GM12864 (cell line): ENCODE measurements at regions not wholly inside any gene's neighbourhood (a gene's known extent, or its start where the extent isn't known, plus 50 kb on each side); places are given as distances from the start of the nearest gene placed in this dataset.

Source experiments
- DNase-seq: peaks from one replicate; pipeline ENCODE4 v3.0.0-alpha.2; 2011; ENCODE audit warnings: low read depth
- H3K4me3 ChIP-seq: 2 replicates; pipeline ENCODE4 v1.5.1; 2011; ENCODE audit warnings: mild to moderate bottlenecking, low read depth, low read length, control low read depth
- TF ChIP-seq, protein P1 (sequence below): IDR thresholded peaks from 2 replicates; pipeline ENCODE4 v1.5.1; 2011; ENCODE audit warnings: low read depth, mild to moderate bottlenecking, moderate library complexity, low read length, control low read depth, inconsistent platforms; ENCODE audit errors: missing control alignments

DNA sequence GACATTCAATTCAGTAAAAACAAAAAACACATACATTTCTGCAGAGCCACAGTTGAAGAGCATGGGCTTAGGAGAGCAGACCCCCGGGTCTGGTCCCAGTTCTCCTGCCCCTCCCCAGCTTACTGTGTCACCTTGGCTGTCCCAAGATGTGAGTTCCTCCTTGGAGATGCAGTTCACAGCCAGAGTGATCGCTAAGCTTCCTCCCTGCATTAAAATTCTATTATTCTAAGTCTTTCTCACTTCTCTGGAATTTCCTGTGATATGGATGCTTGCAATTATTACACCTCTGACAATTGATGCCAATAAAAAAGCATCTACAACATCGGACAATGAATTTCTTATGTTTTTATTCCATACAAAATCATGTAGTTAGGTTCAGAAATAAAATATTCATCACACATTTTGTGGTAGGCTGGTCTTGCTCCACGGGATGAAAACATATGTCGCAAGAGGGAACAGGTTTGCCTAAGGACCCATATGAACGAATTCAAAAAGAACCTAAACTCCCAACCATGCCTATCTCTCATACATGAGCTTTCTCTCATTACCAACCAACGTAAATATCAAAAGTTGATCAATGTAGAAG lies 328.5 kb upstream of the RUNX1 start:
- no peak overlapping the region for H3K4me3 ChIP-seq
- DNase-seq = no peak
- TF ChIP-seq, protein P1, sequence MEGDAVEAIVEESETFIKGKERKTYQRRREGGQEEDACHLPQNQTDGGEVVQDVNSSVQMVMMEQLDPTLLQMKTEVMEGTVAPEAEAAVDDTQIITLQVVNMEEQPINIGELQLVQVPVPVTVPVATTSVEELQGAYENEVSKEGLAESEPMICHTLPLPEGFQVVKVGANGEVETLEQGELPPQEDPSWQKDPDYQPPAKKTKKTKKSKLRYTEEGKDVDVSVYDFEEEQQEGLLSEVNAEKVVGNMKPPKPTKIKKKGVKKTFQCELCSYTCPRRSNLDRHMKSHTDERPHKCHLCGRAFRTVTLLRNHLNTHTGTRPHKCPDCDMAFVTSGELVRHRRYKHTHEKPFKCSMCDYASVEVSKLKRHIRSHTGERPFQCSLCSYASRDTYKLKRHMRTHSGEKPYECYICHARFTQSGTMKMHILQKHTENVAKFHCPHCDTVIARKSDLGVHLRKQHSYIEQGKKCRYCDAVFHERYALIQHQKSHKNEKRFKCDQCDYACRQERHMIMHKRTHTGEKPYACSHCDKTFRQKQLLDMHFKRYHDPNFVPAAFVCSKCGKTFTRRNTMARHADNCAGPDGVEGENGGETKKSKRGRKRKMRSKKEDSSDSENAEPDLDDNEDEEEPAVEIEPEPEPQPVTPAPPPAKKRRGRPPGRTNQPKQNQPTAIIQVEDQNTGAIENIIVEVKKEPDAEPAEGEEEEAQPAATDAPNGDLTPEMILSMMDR = no peak

DNA sequence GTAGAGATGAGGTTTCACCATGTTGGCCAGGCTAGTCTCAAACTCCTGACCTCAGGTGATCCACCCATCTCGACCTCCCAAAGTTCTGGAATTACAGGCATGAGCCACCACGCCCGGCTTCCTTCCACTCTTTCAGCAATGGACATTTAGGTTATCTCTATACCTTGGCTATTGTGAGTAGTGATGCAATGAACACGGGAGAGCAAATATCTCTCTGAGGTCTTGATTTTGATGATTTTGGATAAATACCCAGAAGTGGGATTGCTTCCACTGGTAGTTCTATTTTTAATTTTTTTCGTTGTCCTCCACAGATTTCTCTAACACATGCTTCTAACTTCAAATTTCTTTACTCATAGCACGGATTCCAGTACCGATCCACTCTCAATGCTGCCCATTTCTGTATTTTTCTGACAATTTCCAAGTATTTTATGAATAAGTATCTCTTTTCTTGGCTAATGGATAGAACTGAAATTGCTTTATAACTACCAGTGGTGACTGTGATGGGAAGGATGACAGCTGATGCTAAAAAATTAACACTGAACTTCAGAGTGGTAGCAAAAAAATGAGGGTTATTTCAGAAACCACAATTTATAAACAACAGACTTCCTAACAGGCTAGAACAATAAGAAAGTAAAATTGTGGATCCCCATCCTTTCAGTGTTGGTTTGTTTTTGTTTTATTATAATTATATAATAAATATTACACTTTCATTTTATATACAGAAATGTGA lies 327.5 kb upstream of the RUNX1 start:
- H3K4me3 ChIP-seq = no peak overlapping the region
- TF ChIP-seq, protein P1 = no peak
- DNase-seq = no peak

DNA sequence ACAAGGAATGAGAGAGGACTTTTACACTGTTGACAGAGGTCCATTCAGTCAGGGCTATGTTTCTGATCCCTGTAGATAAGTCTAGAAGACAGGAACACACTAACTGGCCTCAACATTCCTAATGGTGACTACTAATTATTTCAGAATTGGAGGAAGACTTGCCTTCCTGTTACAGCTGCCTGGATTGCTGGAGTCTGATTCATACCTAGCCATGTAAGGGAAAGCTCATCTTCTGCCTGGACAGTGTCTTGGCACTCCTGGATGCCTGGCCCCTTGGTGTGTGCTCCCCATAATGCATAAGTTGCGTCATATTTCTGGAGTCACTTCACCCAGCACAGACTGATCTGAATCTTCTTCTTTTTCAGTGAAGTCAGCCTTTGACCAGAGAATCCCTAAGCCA lies 326.0 kb upstream of the RUNX1 start:
- no peak overlapping the region for H3K4me3 ChIP-seq
- no peak for DNase-seq
- TF ChIP-seq, protein P1 = no peak

DNA sequence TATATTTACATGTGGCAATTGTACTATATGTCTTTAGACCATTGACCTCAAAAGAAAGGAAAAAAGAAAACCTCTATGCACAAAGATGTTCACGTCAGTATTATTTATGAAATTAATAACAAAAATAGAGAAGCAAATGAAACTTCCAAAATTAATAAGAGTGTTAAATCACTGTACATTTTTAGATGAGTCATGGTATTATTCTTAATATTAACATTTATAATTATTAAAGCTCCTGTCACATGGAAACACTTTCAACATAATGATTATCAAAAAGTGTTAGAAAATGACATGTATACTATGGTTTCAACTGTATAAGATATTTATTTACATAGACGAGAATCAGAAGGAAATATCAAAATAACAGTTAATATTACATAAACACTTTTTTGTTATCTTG lies 324.9 kb upstream of the RUNX1 start:
- DNase-seq = no peak
- no peak overlapping the region for H3K4me3 ChIP-seq
- TF ChIP-seq, protein P1 = no peak

DNA sequence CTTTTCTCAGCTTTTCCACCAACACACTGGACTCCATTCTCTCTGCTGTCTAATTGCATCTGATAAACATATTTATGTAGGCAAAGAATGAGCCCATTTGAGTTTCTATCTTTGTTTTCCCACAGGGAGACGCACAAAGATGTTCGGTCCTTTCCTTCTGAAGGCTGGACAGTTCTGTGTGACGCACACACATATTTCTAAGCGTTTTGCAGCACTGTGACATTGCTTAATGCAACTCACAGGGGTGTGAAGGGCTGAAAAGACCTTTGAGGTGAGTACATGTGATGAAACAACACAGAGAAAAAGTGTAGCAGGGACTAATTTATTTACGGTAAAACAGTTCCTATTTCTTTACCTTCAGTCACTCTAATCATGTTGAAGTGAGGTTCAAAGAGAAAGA lies 323.1 kb upstream of the RUNX1 start:
- no peak for DNase-seq
- H3K4me3 ChIP-seq = no peak overlapping the region
- TF ChIP-seq, protein P1 = no peak

DNA sequence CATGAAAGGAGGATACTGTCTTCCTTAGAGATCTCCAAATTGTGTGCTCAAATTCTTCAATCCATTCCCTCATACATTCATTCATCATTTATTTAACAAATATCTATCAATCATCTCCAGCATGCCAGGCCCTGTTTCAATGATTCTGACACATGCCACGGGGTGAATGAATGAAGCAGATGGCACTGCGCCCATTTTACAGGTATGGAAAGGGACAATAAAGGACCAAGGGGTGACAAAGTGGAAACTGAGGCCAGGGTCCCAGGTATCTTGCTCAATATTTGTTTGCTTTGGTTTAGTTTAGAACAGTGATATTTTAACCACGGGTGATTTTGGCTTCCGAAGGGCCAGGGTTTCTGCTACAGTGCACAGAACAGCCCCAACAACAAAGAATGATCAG lies 321.6 kb upstream of the RUNX1 start:
- H3K4me3 ChIP-seq = no peak overlapping the region
- TF ChIP-seq, protein P1 = no peak
- no peak for DNase-seq

DNA sequence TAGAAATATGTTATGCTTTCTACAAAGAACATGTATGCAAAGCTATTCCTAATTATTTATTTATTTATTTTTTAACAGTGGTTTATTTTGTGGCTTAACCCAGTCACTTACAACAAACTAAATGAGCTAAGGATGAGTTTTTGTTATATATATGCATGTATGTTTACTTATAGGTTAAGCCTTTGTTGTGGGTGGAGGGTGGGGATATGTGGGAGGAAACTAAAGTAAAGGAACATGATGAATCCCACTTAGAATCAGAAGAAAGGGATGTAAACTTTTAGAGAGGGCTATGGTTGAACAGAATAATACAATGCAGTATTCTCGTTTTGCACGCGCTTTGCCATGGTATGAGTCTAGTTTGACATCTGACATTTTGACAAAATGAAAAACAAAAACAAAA lies 321.0 kb upstream of the RUNX1 start:
- no peak overlapping the region for H3K4me3 ChIP-seq
- TF ChIP-seq, protein P1 = no peak
- DNase-seq = no peak
